ENCODE measurements at regions not wholly inside any gene's neighbourhood (a gene's known extent, or its start where the extent isn't known, plus 50 kb on each side); places are given as distances from the start of the nearest gene placed in this dataset.
"Not testable (repeated sequence)": the region's sequence is repeated elsewhere in the genome, so short reads cannot be mapped to it uniquely, and the experiment has no call there.

GRCh38 chr15:24078310-24079029 lies 391.4 kb upstream of the NDN start:
- Histone ChIP-seq H3K4me3 (ENCODE audit: low read depth in 1 of 2, low read length in 2 of 2) (no peak overlapping the region), H3K27me3 (ENCODE audit: low read depth, low read length) (no peaks in the 10 kb centered on the region)

GRCh38 chr15:24088941-24089340 lies 401.8 kb upstream of the NDN start:
- H3K27me3 ChIP-seq (ENCODE audit: low read depth, low read length); H3K4me1 ChIP-seq (ENCODE audit: control insufficient read depth in 1 of 2, insufficient read depth in 2 of 2, low read length in 2 of 2); H3K36me3 ChIP-seq (ENCODE audit: control insufficient read depth in 1 of 2, insufficient read depth in 2 of 2, low read length in 2 of 2); H3K4me3 ChIP-seq (ENCODE audit: low read depth in 1 of 2, low read length in 2 of 2); H3K27ac ChIP-seq (ENCODE audit: low read length): not testable (repeated sequence)
- H3K9me3 ChIP-seq (ENCODE audit: control insufficient read depth in 1 of 2, low read length in 2 of 2): peaks cover 0 to 12% of the 10 kb centered on the region in 2 donors

More at GRCh38 chr15:24078310-24079029, 391.4 kb upstream of the NDN start:
- H3K27ac ChIP-seq (ENCODE audit: low read length): no peak overlapping the region
- H3K4me1 ChIP-seq (ENCODE audit: control insufficient read depth in 1 of 2, insufficient read depth in 2 of 2, low read length in 2 of 2): no peaks in the 10 kb centered on the region
- no peaks in the 10 kb centered on the region for H3K36me3 ChIP-seq (ENCODE audit: control insufficient read depth in 1 of 2, insufficient read depth in 2 of 2, low read length in 2 of 2)
- peaks cover 0 to 6% of the 10 kb centered on the region in 2 donors for H3K9me3 ChIP-seq (ENCODE audit: control insufficient read depth in 1 of 2, low read length in 2 of 2)

- H3K27ac ChIP-seq (ENCODE audit: low read length); H3K4me3 ChIP-seq (ENCODE audit: low read depth in 1 of 2, low read length in 2 of 2); H3K36me3 ChIP-seq (ENCODE audit: control insufficient read depth in 1 of 2, insufficient read depth in 2 of 2, low read length in 2 of 2); H3K27me3 ChIP-seq (ENCODE audit: low read depth, low read length); H3K4me1 ChIP-seq (ENCODE audit: control insufficient read depth in 1 of 2, insufficient read depth in 2 of 2, low read length in 2 of 2); H3K9me3 ChIP-seq (ENCODE audit: control insufficient read depth in 1 of 2, low read length in 2 of 2): not testable (repeated sequence)
Observed at GRCh38 chr15:24101503-24101902, 414.4 kb upstream of the NDN start.

- not testable (repeated sequence) for H3K4me3 ChIP-seq (ENCODE audit: low read depth in 1 of 2, low read length in 2 of 2); H3K9me3 ChIP-seq (ENCODE audit: control insufficient read depth in 1 of 2, low read length in 2 of 2)
Observed at GRCh38 chr15:24107524-24107923, 420.4 kb upstream of the NDN start.

GRCh38 chr15:24107948-24108347 lies 420.8 kb upstream of the NDN start:
- H3K9me3 ChIP-seq (ENCODE audit: control insufficient read depth in 1 of 2, low read length in 2 of 2); H3K36me3 ChIP-seq (ENCODE audit: control insufficient read depth in 1 of 2, insufficient read depth in 2 of 2, low read length in 2 of 2); H3K27me3 ChIP-seq (ENCODE audit: low read depth, low read length); H3K27ac ChIP-seq (ENCODE audit: low read length); H3K4me1 ChIP-seq (ENCODE audit: control insufficient read depth in 1 of 2, insufficient read depth in 2 of 2, low read length in 2 of 2); H3K4me3 ChIP-seq (ENCODE audit: low read depth in 1 of 2, low read length in 2 of 2): not testable (repeated sequence)

More at GRCh38 chr15:24107524-24107923, 420.4 kb upstream of the NDN start:
- not testable (repeated sequence) for H3K4me1 ChIP-seq (ENCODE audit: control insufficient read depth in 1 of 2, insufficient read depth in 2 of 2, low read length in 2 of 2); H3K27me3 ChIP-seq (ENCODE audit: low read depth, low read length); H3K27ac ChIP-seq (ENCODE audit: low read length); H3K36me3 ChIP-seq (ENCODE audit: control insufficient read depth in 1 of 2, insufficient read depth in 2 of 2, low read length in 2 of 2)

- not testable (repeated sequence) for H3K4me3 ChIP-seq (ENCODE audit: low read depth in 1 of 2, low read length in 2 of 2); H3K27me3 ChIP-seq (ENCODE audit: low read depth, low read length); H3K36me3 ChIP-seq (ENCODE audit: control insufficient read depth in 1 of 2, insufficient read depth in 2 of 2, low read length in 2 of 2); H3K4me1 ChIP-seq (ENCODE audit: control insufficient read depth in 1 of 2, insufficient read depth in 2 of 2, low read length in 2 of 2); H3K9me3 ChIP-seq (ENCODE audit: control insufficient read depth in 1 of 2, low read length in 2 of 2); H3K27ac ChIP-seq (ENCODE audit: low read length)
Observed at GRCh38 chr15:24108349-24108748, 421.2 kb upstream of the NDN start.

GRCh38 chr15:24139622-24140021 lies 452.5 kb upstream of the NDN start:
- not testable (repeated sequence) for H3K27me3 ChIP-seq (ENCODE audit: low read depth, low read length)

GRCh38 chr15:24145070-24145469 lies 458.0 kb upstream of the NDN start:
- not testable (repeated sequence) for H3K4me3 ChIP-seq (ENCODE audit: low read depth in 1 of 2, low read length in 2 of 2); H3K36me3 ChIP-seq (ENCODE audit: control insufficient read depth in 1 of 2, insufficient read depth in 2 of 2, low read length in 2 of 2); H3K27me3 ChIP-seq (ENCODE audit: low read depth, low read length); H3K4me1 ChIP-seq (ENCODE audit: control insufficient read depth in 1 of 2, insufficient read depth in 2 of 2, low read length in 2 of 2); H3K9me3 ChIP-seq (ENCODE audit: control insufficient read depth in 1 of 2, low read length in 2 of 2); H3K27ac ChIP-seq (ENCODE audit: low read length)

More at GRCh38 chr15:24139622-24140021, 452.5 kb upstream of the NDN start:
- not testable (repeated sequence) for H3K9me3 ChIP-seq (ENCODE audit: control insufficient read depth in 1 of 2, low read length in 2 of 2); H3K36me3 ChIP-seq (ENCODE audit: control insufficient read depth in 1 of 2, insufficient read depth in 2 of 2, low read length in 2 of 2); H3K4me1 ChIP-seq (ENCODE audit: control insufficient read depth in 1 of 2, insufficient read depth in 2 of 2, low read length in 2 of 2); H3K27ac ChIP-seq (ENCODE audit: low read length); H3K4me3 ChIP-seq (ENCODE audit: low read depth in 1 of 2, low read length in 2 of 2)

- Histone ChIP-seq H3K36me3 (ENCODE audit: control insufficient read depth in 1 of 2, insufficient read depth in 2 of 2, low read length in 2 of 2) (no peaks in the 10 kb centered on the region), H3K27ac (ENCODE audit: low read length) (no peak overlapping the region), H3K27me3 (ENCODE audit: low read depth, low read length) (no peaks in the 10 kb centered on the region), H3K4me1 (ENCODE audit: control insufficient read depth in 1 of 2, insufficient read depth in 2 of 2, low read length in 2 of 2) (no peaks in the 10 kb centered on the region), H3K4me3 (ENCODE audit: low read depth in 1 of 2, low read length in 2 of 2) (no peak overlapping the region), H3K9me3 (ENCODE audit: control insufficient read depth in 1 of 2, low read length in 2 of 2) (no peaks in the 10 kb centered on the region)
Observed at GRCh38 chr15:24146251-24146650, 459.1 kb upstream of the NDN start.

- H3K36me3 ChIP-seq (ENCODE audit: control insufficient read depth in 1 of 2, insufficient read depth in 2 of 2, low read length in 2 of 2): no peaks in the 10 kb centered on the region
- H3K27ac ChIP-seq (ENCODE audit: low read length): no peak overlapping the region
- no peak overlapping the region for H3K4me3 ChIP-seq (ENCODE audit: low read depth in 1 of 2, low read length in 2 of 2)
- no peaks in the 10 kb centered on the region for H3K9me3 ChIP-seq (ENCODE audit: control insufficient read depth in 1 of 2, low read length in 2 of 2)
- H3K27me3 ChIP-seq (ENCODE audit: low read depth, low read length): no peaks in the 10 kb centered on the region
- no peaks in the 10 kb centered on the region for H3K4me1 ChIP-seq (ENCODE audit: control insufficient read depth in 1 of 2, insufficient read depth in 2 of 2, low read length in 2 of 2)
Observed at GRCh38 chr15:24150542-24150941, 463.4 kb upstream of the NDN start.

- not testable (repeated sequence) for H3K4me3 ChIP-seq (ENCODE audit: low read depth in 1 of 2, low read length in 2 of 2); H3K9me3 ChIP-seq (ENCODE audit: control insufficient read depth in 1 of 2, low read length in 2 of 2); H3K4me1 ChIP-seq (ENCODE audit: control insufficient read depth in 1 of 2, insufficient read depth in 2 of 2, low read length in 2 of 2); H3K27me3 ChIP-seq (ENCODE audit: low read depth, low read length); H3K27ac ChIP-seq (ENCODE audit: low read length); H3K36me3 ChIP-seq (ENCODE audit: control insufficient read depth in 1 of 2, insufficient read depth in 2 of 2, low read length in 2 of 2)
Observed at GRCh38 chr15:24158306-24158705, 471.2 kb upstream of the NDN start.

GRCh38 chr15:24165512-24165911 lies 478.4 kb upstream of the NDN start:
- H3K27me3 ChIP-seq (ENCODE audit: low read depth, low read length); H3K4me3 ChIP-seq (ENCODE audit: low read depth in 1 of 2, low read length in 2 of 2); H3K27ac ChIP-seq (ENCODE audit: low read length); H3K4me1 ChIP-seq (ENCODE audit: control insufficient read depth in 1 of 2, insufficient read depth in 2 of 2, low read length in 2 of 2); H3K36me3 ChIP-seq (ENCODE audit: control insufficient read depth in 1 of 2, insufficient read depth in 2 of 2, low read length in 2 of 2); H3K9me3 ChIP-seq (ENCODE audit: control insufficient read depth in 1 of 2, low read length in 2 of 2): not testable (repeated sequence)

Measured in muscle layer of duodenum (tissue), 2 donors.